GM21526 (cell line): ENCODE measurements at regions not wholly inside any gene's neighbourhood (a gene's known extent, or its start where the extent isn't known, plus 50 kb on each side); places are given as distances from the start of the nearest gene placed in this dataset.

ENCODE experiments used
- ATAC-seq: cut with Tn5 transposase; IDR thresholded peaks from one replicate; pipeline ENCODE4 v1.9.1; 2021; ENCODE audit warnings: moderate library complexity; ENCODE audit not compliant: unreplicated experiment, low FRiP score

GRCh38 chrX:22392133-22392948 is 119.6 kb downstream of the CBLL2 start:
- ATAC-seq, result no peak

GRCh38 chrX:22395372-22395771 is 122.7 kb downstream of the CBLL2 start:
- no peak for ATAC-seq

DNA sequence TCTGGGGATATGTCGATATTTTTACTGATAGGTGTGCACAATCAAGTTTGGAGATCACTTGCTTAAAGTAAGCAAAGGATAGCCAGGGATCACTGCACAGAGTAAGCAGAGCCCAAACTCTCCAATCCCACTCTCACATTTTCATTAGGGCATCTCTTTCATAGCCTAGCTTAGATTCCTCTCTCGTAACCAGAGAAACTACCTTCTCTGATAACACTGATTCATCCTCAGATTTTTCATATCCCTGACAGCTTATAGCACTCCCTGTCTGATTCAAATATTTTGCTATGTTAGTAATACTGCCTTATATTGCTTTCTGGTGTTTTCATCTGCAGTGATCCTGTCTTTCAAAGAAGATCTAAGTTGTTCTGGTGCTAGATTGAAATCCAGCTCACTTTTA is 123.7 kb downstream of the CBLL2 start:
- no peak for ATAC-seq

GRCh38 chrX:22397566-22397965 is 124.9 kb downstream of the CBLL2 start:
- ATAC-seq, result no peak

DNA sequence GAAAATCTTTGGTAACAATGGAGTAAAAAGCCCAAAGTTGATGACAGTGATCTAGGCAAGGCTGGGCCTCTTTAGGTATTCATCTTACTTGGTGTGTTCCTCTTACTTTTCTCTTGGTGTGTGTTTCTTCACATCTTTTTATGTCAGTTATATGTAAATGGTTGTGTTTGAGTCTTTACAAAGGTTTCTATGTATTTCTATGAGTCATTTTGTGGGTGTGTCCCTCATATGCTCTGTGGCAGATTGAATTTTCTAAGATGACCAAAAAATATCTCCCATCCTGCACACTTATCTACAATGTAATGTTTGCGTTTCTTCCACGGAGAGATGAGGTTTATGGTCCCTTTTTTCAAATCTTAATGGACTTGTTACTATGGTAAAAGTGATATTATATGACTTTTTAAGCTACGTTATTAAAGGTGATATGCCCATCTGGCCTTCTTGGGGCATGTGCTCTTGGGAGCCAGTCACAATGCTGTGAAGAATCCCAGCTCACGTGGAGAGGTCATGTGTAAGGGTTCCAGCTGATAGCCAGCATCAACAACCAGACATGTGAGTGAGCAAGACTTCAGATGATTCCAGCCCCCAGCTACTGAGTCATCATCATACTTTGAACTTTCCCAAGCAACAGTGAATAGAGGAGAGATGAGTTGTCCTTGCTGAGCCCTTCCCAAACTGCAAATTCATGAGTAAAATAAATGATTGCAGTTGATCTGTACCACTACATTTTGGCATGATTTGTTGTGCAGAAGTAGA is 126.9 kb downstream of the CBLL2 start:
- no peak for ATAC-seq

DNA sequence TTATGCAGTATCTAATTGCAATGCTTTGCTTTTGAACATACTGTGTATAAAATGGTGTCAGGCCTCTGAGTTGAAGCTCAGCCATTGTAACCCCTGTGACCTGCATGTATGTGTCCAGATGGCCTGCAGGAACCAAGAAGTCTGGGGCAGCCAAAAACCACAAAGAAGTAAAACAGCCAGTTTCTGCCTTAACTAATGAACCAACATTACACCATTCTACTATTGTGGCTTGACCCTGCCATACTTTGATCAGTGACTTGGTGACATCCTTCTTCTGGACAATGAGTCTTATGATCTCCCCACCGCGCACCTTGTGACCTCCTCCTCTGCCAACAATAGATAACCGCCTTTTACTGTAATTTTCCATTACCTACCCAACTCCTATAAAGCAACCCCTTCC is 131.6 kb downstream of the CBLL2 start:
- ATAC-seq, result no peak

GRCh38 chrX:22406201-22406737 is 133.6 kb downstream of the CBLL2 start:
- ATAC-seq, result no peak

DNA sequence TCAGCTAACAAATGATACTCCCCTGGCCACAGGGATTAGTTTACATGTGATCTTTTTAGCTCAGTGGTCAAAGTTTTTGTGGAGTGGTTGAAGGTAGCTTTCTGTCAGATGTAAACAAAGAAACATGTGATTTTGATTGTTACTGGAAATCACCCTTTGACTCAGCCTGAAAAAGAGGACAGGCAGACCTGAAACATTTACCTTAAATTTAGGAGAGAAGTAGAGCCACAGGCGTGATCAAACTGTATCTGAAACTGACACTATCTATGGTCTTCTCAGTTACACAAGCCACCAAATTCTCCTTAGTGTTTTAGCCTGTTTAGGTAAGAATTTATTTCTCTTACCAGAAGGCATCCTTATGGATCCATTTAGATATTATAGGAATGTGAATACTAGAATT is 136.7 kb downstream of the CBLL2 start:
- ATAC-seq, result no peak

DNA sequence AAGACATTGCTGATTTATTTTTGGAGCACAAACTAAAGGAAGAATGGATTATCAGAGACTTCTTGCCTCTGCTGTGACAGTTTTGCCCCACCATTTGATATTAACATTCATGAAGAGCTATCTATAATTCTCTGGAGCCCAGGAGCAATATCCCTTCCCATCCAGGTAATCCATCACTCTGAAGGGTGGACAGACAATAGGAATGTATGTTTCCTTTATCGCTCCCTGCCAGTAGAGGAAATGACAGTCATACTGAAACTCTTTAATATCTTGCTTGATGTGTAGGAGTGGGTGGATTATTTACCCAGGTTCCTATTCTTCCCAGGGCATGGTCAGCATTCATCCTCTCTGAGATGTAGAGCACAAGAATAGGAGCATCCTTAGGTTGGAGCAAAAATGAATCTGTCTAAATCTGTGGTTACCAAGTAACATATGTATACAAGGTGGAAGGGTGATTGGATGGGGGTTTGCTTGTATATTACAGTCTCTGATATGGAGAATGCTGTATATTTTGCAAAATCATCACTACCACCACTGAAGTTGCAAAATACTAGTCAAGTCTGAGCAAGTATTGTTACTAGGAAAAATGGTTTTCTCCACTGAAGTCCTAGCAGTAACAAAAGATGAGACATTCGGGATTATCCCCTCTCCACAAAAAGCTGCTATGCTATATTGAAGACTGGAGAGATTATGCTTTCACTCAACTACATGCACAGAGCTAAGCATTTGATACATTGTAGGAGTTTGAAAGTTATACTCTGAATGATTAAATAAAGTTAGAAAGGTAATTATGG is 151.6 kb downstream of the CBLL2 start:
- ATAC-seq, result no peak

GRCh38 chrX:22424919-22425318 is 152.2 kb downstream of the CBLL2 start:
- no peak for ATAC-seq

DNA sequence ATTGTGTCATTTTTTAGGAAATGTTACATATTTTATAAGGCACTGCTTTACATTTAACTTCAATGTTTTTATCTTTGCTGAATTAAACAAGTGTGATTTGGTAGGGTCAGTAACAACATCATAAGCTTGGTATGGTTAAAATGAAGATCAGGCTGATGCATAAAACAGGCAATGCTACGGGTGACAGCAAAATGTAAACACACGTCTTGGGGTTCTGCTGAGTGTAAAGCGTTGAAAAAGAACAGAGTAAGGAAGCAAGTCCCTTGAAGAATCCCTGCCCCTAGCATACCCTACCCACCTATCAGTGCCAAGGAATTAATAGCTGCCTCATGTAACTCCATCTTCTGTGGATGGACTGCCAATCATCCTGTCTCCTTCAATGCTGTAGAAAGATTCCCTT is 157.0 kb downstream of the CBLL2 start:
- ATAC-seq, result no peak

- no peak for ATAC-seq
Observed at GRCh38 chrX:22430701-22431100, 158.0 kb downstream of the CBLL2 start.

- ATAC-seq, result no peak
Observed at GRCh38 chrX:22433292-22434070, 160.8 kb downstream of the CBLL2 start.

DNA sequence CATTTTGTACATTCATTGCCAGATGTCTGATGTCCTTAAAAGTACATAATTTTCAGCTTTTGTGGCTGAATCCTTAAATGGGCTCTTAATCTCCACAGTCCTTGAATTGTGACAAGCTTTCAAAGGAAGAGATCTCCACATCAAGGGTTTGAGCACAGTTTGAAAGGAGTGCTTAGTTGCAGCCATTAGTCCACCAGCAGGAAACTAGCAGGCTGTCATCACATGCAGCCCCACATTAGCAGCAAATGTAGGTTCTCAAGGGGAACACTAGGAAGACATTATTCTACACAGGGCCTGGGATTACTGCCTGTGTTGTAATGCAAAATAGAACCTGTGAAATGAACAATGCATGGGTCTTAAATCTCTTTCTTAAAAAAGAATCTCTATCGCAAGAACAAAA is 173.2 kb downstream of the CBLL2 start:
- no peak for ATAC-seq

DNA sequence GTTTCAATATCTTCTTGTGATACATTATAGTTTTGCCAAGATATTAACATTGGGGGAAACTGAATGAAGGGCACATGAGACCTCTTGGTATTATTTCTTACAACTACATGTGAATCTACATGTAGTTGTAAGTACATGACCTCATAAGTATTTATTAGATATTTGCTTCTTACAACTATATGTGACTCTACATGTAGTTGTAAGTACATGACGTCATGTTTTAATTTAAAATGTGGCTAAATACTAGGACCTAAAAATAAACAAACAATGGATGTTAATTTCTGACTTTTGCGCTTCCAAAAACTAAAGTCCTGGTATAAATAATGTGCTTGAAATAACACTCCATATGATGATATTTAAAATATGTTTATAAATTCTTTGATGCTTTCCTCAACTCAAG is 190.2 kb downstream of the CBLL2 start:
- ATAC-seq, result no peak

DNA sequence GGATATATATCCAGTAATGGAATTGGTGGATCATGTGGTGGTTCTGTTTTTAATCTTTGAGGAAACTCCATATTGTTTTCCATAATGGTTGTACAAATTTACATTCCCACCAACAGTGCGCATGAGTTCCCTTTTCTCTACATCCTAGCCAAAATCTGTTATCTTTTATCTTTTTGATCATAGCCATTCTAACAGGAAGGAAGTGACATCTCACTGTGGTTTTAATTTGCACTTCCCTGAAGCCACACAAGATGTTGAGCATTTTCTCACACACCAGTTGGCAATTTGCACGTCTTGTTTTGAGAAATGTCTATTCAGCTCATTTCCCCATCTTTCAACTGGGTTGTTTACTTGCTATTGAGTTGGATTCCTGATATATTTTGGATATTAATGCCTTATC is 194.9 kb downstream of the CBLL2 start:
- no peak for ATAC-seq

DNA sequence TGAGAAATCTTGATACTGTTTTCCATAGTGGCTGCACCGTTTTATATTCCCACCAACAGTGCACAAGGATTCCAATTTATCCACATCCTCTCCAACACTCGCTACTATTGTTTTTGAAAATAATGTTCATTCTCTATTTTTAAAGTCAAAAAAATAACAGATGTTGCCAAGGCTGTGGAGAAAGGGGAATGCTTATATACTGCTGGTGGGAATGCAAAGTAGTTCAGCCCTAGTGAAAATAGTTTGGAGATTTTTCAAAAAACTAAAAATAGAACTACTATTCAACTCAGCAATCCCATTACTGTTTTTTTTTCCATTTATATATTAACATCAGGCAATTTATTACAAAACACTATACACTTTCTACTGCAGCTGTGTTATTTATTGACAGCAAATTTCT is 208.7 kb downstream of the CBLL2 start:
- ATAC-seq, result no peak

- no peak for ATAC-seq
Observed at GRCh38 chrX:22486296-22486695, 213.6 kb downstream of the CBLL2 start.

- no peak for ATAC-seq
Observed at GRCh38 chrX:22516893-22517292, 244.2 kb downstream of the CBLL2 start.

DNA sequence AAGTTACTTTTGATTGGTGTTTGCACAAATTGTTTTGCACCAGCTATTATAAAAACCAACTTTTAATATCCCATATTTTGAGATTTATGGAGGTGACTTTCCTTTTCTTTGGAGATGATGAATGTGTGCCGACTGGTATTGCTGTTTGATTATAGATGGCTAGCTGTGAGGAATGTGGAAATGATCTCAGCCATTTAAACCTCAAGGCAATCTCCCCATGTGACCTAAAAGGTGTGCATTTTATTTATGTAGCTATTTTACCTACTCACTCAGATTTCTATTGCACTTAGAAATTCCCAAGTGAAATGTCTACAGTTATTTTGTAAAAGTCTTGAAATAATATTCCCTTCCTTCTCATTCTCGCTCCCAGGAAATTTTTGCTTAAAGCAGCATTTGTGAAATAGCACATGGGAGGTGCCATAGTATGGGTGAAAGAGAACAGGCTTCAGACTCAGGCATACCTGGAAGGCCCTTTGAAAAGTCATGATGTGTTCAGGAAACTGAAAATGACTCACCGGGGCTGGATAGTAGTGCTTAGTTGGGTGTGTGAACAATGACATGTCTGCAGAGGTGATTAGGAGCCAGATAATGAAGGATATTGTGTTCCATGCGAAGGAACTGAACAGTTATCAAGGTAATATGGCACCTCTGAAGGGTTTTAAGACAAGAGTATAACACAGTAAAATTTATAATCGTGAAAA is 247.6 kb downstream of the CBLL2 start:
- ATAC-seq, result no peak
